ENCODE measurements at regions not wholly inside any gene's neighbourhood (a gene's known extent, or its start where the extent isn't known, plus 50 kb on each side); places are given as distances from the start of the nearest gene placed in this dataset.
"Not testable (repeated sequence)": the region's sequence is repeated elsewhere in the genome, so short reads cannot be mapped to it uniquely, and the experiment has no call there.

DNA sequence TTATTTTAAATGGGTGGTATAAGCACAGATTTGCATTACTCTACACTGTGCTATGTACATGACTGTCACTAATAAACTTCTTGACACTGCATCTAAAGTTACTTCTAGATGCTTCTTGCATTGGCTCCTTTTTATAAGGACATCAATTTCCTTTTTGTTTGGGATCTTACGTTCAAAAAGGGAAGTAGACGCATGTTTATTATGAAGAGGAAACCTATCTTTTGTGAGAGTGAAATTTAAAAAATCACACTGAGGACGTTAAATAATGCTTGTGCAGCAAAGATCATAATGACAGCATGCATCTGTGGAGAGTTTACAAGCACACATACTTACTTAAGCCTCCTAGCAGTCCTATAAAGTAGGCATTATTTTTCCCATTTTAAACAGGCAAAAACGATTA is 479.5 kb downstream of the CD83 start:
- no peaks in the 10 kb centered on the region for H3K36me3 ChIP-seq (ENCODE audit: control insufficient read depth, insufficient read depth, low read length)
- 90 to 92% methylated on average over 4 of the region's 4 CpGs for WGBS, 2 experiments
- peaks cover 5% of the 10 kb centered on the region for H3K4me1 ChIP-seq (ENCODE audit: control insufficient read depth, insufficient read depth, low read length)
- no peak overlapping the region for H3K4me3 ChIP-seq (ENCODE audit: insufficient read depth, low read depth, low read length)
- no peaks in the 10 kb centered on the region for H3K27me3 ChIP-seq (ENCODE audit: control insufficient read depth, insufficient read depth, low read length, poor library complexity, severe bottlenecking)
- no peaks in the 10 kb centered on the region for H3K9me3 ChIP-seq (ENCODE audit: control insufficient read depth, low read length)
- no peak overlapping the region for H3K27ac ChIP-seq (ENCODE audit: insufficient read depth, low read depth, low read length, poor library complexity, severe bottlenecking)

DNA sequence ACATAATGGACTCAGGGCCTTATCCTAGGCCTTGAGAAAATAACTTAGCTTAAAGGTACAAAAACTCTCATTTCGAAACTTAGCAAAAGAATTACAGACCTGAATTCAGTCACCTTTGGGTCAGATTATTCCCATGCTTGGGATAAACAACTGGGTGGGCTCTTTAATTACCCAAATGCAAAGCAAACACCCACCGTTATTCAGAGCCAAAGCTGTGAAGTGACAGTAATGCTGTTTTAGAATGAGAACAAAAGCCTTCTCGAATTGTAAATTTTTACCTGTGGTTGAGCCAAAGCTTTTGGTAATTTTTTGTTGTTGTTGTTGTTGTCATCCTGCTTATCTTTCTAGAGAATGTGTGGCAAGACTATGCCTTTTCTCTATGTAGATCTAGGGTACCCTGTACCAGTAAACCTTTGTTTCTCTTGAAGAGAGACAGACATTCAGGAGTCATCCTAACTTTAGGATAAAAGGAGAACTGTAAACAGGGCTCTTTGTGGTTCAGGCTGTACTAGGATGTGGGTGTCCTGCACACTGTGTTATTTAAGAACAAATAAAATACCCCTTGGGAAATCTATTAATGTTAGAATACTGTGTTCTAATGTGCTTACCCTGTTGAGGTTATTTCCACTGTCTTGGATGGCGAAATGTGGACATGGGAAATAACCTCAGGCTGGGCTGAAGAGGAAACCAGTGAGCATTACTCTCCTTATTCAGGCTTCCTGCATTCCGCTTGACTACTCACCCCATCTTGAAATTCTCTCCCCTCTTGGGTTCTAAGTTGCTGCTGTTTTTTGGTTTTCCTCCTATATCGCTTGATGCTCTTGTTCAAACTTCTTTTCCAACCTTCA is 480.7 kb downstream of the CD83 start:
- peaks cover 5% of the 10 kb centered on the region for H3K4me1 ChIP-seq (ENCODE audit: control insufficient read depth, insufficient read depth, low read length)

DNA sequence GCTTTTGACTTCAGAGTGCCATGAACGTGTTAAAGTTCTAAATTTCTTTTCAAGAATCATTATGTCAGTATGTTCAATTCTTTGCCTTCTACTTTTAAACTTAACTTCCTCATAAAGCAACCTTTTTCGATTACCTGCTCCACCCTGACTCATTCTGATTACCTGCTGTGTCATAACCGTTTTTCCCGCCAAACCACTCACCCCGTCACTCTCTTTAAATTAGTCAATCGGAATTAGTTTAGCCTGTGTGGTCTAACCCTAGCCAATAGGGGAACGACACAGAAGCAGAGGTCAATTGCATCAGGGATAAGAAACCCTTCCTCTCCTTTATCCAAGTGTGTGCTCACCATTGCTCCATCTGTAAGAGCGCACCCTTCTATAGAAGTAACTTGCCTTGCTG is 482.7 kb downstream of the CD83 start:
- not testable (repeated sequence) for H3K9me3 ChIP-seq (ENCODE audit: control insufficient read depth, low read length); H3K4me1 ChIP-seq (ENCODE audit: control insufficient read depth, insufficient read depth, low read length); H3K4me3 ChIP-seq (ENCODE audit: insufficient read depth, low read depth, low read length); H3K36me3 ChIP-seq (ENCODE audit: control insufficient read depth, insufficient read depth, low read length); H3K27me3 ChIP-seq (ENCODE audit: control insufficient read depth, insufficient read depth, low read length, poor library complexity, severe bottlenecking); H3K27ac ChIP-seq (ENCODE audit: insufficient read depth, low read depth, low read length, poor library complexity, severe bottlenecking)
- 95% methylated on average over 7 of the region's 8 CpGs for WGBS, 2 experiments

More for the DNA sequence above, 480.7 kb downstream of the CD83 start:
- 53 to 59% methylated on average over 6 of the region's 6 CpGs for WGBS, 2 experiments
- Histone ChIP-seq H3K4me3 (ENCODE audit: insufficient read depth, low read depth, low read length) (no peak overlapping the region), H3K27ac (ENCODE audit: insufficient read depth, low read depth, low read length, poor library complexity, severe bottlenecking) (no peak overlapping the region), H3K9me3 (ENCODE audit: control insufficient read depth, low read length) (no peaks in the 10 kb centered on the region), H3K36me3 (ENCODE audit: control insufficient read depth, insufficient read depth, low read length) (no peaks in the 10 kb centered on the region), H3K27me3 (ENCODE audit: control insufficient read depth, insufficient read depth, low read length, poor library complexity, severe bottlenecking) (no peaks in the 10 kb centered on the region)

DNA sequence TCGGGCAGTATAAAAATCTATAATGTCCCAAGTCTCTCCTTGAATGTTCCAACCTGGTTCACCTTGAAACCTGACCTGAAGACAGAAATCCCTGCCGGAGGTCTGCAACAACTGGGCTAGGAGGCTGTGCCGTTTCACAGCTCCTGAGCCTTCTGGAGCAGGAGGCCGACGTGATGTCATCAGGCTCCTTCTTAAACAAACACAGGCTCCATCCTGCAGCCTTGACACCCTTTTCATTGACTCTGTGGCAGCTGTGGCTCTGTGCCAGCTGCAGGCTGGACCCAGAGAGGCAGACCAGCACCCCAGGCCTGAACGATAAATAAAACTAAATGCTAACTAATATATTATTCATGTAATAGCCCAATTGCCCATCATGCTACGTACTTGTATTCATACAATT is 483.9 kb downstream of the CD83 start:
- Histone ChIP-seq H3K36me3 (ENCODE audit: control insufficient read depth, insufficient read depth, low read length) (no peaks in the 10 kb centered on the region), H3K4me3 (ENCODE audit: insufficient read depth, low read depth, low read length) (no peak overlapping the region), H3K9me3 (ENCODE audit: control insufficient read depth, low read length) (no peaks in the 10 kb centered on the region), H3K4me1 (ENCODE audit: control insufficient read depth, insufficient read depth, low read length) (peaks cover 5% of the 10 kb centered on the region), H3K27ac (ENCODE audit: insufficient read depth, low read depth, low read length, poor library complexity, severe bottlenecking) (no peak overlapping the region), H3K27me3 (ENCODE audit: control insufficient read depth, insufficient read depth, low read length, poor library complexity, severe bottlenecking) (no peaks in the 10 kb centered on the region)
- WGBS, 2 experiments: 81 to 85% methylated on average over 5 to 7 of the region's 7 CpGs

DNA sequence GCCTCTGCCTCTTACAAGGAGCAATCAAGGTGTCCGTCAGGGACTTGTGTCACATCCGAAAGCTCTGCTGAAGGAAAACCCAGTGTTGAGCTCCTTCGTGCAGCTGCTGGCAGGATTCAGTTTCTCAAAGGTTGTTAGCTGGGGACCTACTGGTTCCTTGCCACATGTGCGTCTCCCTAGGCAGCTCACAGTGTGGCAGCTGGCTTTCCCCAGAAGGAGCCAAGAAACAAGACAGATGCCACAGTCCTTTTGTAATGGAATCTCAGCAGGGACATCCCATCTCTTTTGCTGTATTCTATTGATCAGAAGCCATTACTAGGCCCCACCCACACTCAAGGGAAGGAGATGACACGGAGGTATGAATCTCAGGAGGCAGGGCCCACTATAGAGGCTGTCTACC is 488.8 kb downstream of the CD83 start:
- H3K27me3 ChIP-seq (ENCODE audit: control insufficient read depth, insufficient read depth, low read length, poor library complexity, severe bottlenecking): no peaks in the 10 kb centered on the region
- WGBS, 2 experiments: 46 to 49% methylated on average over 5 of the region's 5 CpGs

DNA sequence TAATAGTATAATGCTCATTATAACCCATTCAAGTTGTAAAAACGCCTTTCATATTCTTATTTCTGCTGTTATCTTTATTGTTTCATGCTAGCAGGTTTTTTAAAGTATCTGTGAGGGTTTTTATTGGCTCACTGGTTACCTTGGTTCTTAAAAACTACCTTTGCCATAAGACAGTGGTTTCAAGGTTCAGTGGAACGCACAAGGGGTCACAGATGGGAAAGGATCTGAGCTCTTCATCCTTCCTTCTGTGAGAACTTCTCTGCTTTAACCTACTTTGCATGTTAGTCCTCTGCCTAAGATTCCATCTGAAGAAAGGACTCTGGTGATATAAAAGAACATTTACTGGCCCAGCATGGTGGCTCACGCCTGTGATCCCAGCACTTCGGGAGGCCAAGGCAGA is 492.6 kb downstream of the CD83 start:
- no peaks in the 10 kb centered on the region for H3K27me3 ChIP-seq (ENCODE audit: control insufficient read depth, insufficient read depth, low read length, poor library complexity, severe bottlenecking)
- H3K4me1 ChIP-seq (ENCODE audit: control insufficient read depth, insufficient read depth, low read length): no peaks in the 10 kb centered on the region
- H3K36me3 ChIP-seq (ENCODE audit: control insufficient read depth, insufficient read depth, low read length): no peaks in the 10 kb centered on the region
- no peak overlapping the region for H3K27ac ChIP-seq (ENCODE audit: insufficient read depth, low read depth, low read length, poor library complexity, severe bottlenecking)
- no peak overlapping the region for H3K4me3 ChIP-seq (ENCODE audit: insufficient read depth, low read depth, low read length)
- no peaks in the 10 kb centered on the region for H3K9me3 ChIP-seq (ENCODE audit: control insufficient read depth, low read length)
- WGBS, 2 experiments: 92 to 93% methylated on average over 3 to 4 of the region's 4 CpGs

More for the DNA sequence above, 488.8 kb downstream of the CD83 start:
- H3K36me3 ChIP-seq (ENCODE audit: control insufficient read depth, insufficient read depth, low read length): no peaks in the 10 kb centered on the region
- H3K4me3 ChIP-seq (ENCODE audit: insufficient read depth, low read depth, low read length): no peak overlapping the region
- no peak overlapping the region for H3K27ac ChIP-seq (ENCODE audit: insufficient read depth, low read depth, low read length, poor library complexity, severe bottlenecking)
- H3K9me3 ChIP-seq (ENCODE audit: control insufficient read depth, low read length): no peaks in the 10 kb centered on the region
- H3K4me1 ChIP-seq (ENCODE audit: control insufficient read depth, insufficient read depth, low read length): no peaks in the 10 kb centered on the region

DNA sequence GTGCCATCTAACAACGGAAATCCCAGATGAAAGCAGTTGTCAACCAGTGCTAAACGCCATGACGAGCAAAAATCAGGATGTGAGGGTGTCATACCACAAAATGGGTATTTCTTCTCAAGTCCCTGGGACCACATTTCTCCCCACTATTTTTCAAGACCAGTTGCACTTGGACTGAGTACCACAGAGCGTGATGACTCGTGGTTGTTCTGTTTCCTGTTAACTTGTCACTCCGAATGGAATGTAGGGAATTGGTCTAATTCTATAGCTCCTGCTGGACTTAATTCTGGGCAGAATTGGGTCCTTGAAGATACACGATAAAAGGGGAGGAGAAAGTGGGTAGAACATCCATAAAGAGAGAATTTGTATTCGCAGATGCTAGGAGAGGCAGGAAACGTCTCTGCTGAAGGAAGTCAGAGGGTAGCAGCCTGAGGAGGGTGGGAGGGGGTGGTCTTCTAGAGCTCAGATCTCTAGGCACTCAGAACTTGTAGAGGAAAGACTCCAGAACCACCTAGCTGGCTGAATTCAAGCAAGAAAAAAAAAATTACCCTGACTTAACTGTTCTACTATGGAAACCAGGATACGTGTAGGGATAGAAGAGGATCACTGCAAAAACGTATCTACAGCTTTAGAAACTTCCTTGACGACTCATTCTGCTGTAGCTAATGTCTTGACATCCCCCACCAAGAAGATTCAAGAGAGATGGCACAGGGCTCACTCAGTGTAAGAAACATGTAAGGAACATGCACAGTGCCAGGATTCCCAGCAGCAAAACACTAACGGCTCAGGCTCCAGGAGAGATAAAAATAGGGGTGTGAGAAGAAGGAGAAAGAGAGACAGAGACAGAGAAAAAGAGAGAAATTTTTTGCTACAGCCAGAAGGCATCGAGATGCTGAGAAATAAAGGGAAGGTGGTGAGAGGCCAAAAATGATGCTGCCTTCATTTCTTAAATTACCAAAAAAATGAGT is 494.7 kb downstream of the CD83 start:
- no peak overlapping the region for H3K4me3 ChIP-seq (ENCODE audit: insufficient read depth, low read depth, low read length)
- H3K9me3 ChIP-seq (ENCODE audit: control insufficient read depth, low read length): no peaks in the 10 kb centered on the region
- no peaks in the 10 kb centered on the region for H3K4me1 ChIP-seq (ENCODE audit: control insufficient read depth, insufficient read depth, low read length)
- no peaks in the 10 kb centered on the region for H3K27me3 ChIP-seq (ENCODE audit: control insufficient read depth, insufficient read depth, low read length, poor library complexity, severe bottlenecking)
- H3K27ac ChIP-seq (ENCODE audit: insufficient read depth, low read depth, low read length, poor library complexity, severe bottlenecking): no peak overlapping the region
- no peaks in the 10 kb centered on the region for H3K36me3 ChIP-seq (ENCODE audit: control insufficient read depth, insufficient read depth, low read length)
- 88 to 91% methylated on average over 14 of the region's 14 CpGs for WGBS, 2 experiments

DNA sequence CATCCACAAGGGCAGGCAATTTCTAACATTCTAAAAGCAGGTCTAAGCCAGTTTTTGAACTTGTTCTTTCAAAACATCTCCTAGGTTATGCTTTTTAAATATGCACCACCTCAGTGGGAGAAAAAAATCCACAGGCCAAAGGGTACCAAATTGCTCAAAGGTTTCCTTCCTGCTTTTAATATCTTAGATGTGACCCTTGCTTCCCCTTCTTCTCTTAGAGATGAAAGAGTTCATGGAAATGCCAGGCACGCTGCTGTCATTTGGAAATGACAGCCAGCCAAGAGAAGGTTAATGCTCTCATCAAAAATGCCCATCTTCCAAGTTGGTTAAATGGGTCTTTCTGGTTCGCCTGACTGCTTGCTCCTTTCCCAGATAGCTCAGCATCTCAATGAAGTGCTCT is 497.1 kb downstream of the CD83 start:
- WGBS, 2 experiments: 88 to 96% methylated on average over 2 of the region's 2 CpGs

DNA sequence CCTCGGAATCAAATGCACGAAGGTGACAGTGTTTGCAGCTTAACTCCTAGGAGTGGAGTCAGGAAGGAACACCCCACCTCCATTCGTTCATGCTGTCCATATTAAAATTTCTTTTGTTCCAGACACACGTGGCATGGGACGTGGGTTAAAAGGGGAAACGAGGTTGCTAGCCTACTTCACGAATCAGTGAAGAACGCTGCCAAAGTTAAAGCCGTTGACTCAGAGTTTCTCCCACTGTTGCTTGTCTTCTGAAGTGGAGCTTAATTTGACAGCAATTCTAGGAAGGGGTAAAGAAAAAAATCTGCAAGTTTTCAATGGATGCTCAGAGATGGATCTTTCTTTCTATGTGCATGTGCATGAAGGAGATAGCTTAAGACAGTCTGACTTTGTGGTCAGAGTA is 499.1 kb downstream of the CD83 start:
- no peaks in the 10 kb centered on the region for H3K27me3 ChIP-seq (ENCODE audit: control insufficient read depth, insufficient read depth, low read length, poor library complexity, severe bottlenecking)
- 95 to 96% methylated on average over 9 of the region's 9 CpGs for WGBS, 2 experiments
- no peak overlapping the region for H3K4me3 ChIP-seq (ENCODE audit: insufficient read depth, low read depth, low read length)
- H3K36me3 ChIP-seq (ENCODE audit: control insufficient read depth, insufficient read depth, low read length): no peaks in the 10 kb centered on the region
- H3K4me1 ChIP-seq (ENCODE audit: control insufficient read depth, insufficient read depth, low read length): peaks cover 14% of the 10 kb centered on the region
- H3K9me3 ChIP-seq (ENCODE audit: control insufficient read depth, low read length): no peaks in the 10 kb centered on the region
- H3K27ac ChIP-seq (ENCODE audit: insufficient read depth, low read depth, low read length, poor library complexity, severe bottlenecking): no peak overlapping the region

More for the DNA sequence above, 497.1 kb downstream of the CD83 start:
- Histone ChIP-seq H3K36me3 (ENCODE audit: control insufficient read depth, insufficient read depth, low read length) (no peaks in the 10 kb centered on the region), H3K9me3 (ENCODE audit: control insufficient read depth, low read length) (no peaks in the 10 kb centered on the region), H3K4me3 (ENCODE audit: insufficient read depth, low read depth, low read length) (no peak overlapping the region), H3K27me3 (ENCODE audit: control insufficient read depth, insufficient read depth, low read length, poor library complexity, severe bottlenecking) (no peaks in the 10 kb centered on the region), H3K27ac (ENCODE audit: insufficient read depth, low read depth, low read length, poor library complexity, severe bottlenecking) (no peak overlapping the region), H3K4me1 (ENCODE audit: control insufficient read depth, insufficient read depth, low read length) (no peaks in the 10 kb centered on the region)

DNA sequence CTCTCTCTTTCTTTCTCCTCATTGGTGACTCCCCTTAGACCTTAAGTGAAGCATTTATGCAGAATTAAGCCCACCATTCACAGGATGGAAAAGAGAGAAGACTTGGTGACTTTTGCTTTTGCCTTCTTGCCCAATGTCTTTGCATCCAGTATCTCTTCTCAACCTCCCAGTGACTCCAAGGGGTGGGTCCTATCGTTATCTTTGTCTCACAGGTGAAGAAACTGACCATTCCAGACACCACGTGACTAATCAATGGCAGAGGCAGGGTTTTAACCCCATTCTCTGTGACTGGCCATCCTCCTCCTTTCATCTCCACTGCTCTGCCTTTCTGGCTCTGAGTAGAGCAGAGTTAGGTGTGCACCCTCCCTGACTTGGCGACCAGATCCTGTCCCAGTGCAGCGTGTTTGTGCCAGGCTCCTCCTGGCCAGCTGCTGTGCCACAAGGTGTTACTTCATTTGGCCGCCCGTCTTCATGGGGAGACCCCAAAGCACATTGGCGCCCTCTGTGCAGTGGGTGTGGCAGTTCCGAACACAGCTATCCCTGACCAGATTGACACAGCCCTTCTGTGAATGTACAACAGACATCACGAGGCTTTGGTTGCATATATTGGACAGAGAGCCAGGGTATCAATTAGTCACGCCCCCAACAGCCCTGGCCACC is 501.3 kb downstream of the CD83 start:
- no peaks in the 10 kb centered on the region for H3K27me3 ChIP-seq (ENCODE audit: control insufficient read depth, insufficient read depth, low read length, poor library complexity, severe bottlenecking)
- no peak overlapping the region for H3K4me3 ChIP-seq (ENCODE audit: insufficient read depth, low read depth, low read length)
- H3K36me3 ChIP-seq (ENCODE audit: control insufficient read depth, insufficient read depth, low read length): no peaks in the 10 kb centered on the region
- H3K4me1 ChIP-seq (ENCODE audit: control insufficient read depth, insufficient read depth, low read length): peaks cover 23% of the 10 kb centered on the region
- WGBS, 2 experiments: 93% methylated on average over 10 of the region's 10 CpGs
- no peak overlapping the region for H3K27ac ChIP-seq (ENCODE audit: insufficient read depth, low read depth, low read length, poor library complexity, severe bottlenecking)
- no peaks in the 10 kb centered on the region for H3K9me3 ChIP-seq (ENCODE audit: control insufficient read depth, low read length)
